ENCODE measurements at regions not wholly inside any gene's neighbourhood (a gene's known extent, or its start where the extent isn't known, plus 50 kb on each side); places are given as distances from the start of the nearest gene placed in this dataset.

DNA sequence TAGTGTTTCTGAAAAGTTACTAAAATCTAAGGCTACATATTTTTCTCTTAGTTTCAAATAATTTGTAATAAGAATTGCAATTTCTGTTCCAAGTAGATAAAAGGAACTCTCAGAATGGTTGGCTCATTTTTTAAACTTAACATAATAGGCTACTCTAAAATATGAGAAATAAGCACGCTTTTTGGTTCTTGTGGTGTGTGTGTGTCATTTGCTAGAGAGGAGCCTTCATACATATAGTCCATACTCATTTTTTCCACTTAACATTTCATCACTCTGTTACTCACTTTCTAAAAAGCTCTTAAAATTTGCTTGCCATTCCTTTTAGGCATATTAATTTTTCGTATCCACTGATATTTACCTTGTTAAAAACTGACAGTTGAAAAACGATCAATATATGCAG is 74.0 kb upstream of the VWDE start:
- no peak for TF ChIP-seq EZH2 (IDR thresholded peaks at IDR 0.05; ENCODE audit: low read length, unreplicated experiment)
- TF ChIP-seq, protein P1, sequence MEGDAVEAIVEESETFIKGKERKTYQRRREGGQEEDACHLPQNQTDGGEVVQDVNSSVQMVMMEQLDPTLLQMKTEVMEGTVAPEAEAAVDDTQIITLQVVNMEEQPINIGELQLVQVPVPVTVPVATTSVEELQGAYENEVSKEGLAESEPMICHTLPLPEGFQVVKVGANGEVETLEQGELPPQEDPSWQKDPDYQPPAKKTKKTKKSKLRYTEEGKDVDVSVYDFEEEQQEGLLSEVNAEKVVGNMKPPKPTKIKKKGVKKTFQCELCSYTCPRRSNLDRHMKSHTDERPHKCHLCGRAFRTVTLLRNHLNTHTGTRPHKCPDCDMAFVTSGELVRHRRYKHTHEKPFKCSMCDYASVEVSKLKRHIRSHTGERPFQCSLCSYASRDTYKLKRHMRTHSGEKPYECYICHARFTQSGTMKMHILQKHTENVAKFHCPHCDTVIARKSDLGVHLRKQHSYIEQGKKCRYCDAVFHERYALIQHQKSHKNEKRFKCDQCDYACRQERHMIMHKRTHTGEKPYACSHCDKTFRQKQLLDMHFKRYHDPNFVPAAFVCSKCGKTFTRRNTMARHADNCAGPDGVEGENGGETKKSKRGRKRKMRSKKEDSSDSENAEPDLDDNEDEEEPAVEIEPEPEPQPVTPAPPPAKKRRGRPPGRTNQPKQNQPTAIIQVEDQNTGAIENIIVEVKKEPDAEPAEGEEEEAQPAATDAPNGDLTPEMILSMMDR (conservative IDR thresholded peaks at IDR 0.05; ENCODE audit: low read depth, low read length), result no peak

Measured in PC-3 (cell line).